ENCODE measurements at regions not wholly inside any gene's neighbourhood (a gene's known extent, or its start where the extent isn't known, plus 50 kb on each side); places are given as distances from the start of the nearest gene placed in this dataset.

DNA sequence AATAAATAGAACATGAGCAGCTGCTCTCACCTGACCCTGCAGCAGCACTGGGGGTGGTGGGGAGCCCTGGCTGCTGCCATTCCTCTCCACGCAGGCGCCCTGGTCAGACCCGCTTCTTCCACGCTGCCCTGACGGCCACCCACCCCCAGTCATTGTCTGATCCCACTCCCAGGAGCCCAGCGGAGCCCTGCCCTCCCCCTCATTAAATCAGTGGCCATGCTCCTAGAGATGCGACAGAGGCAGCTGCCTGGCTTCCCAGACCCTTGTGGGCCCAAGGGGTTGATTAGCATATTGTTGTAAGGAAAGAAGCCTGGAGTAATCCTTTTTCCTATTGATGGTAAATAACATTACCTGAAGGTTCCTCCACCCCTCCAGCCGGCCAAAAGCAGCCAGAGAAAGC is 301.5 kb downstream of the RRAGC start:
- Histone ChIP-seq H2BK120ac (ENCODE audit: low read depth, low read length, poor library complexity, severe bottlenecking) (no peak overlapping the region), H3K14ac (ENCODE audit: insufficient read depth, low read length) (no peak overlapping the region), H3K9ac (ENCODE audit: extremely low read depth, insufficient read length, low read length) (no peak overlapping the region), H3K9me3 (ENCODE audit: control insufficient read depth, low read depth, low read length) (no peaks in the 10 kb centered on the region), H2BK20ac (ENCODE audit: low read depth, low read length, poor library complexity, severe bottlenecking) (no peak overlapping the region), H2AFZ (ENCODE audit: low read length) (no peak overlapping the region), H3T11ph (ENCODE audit: low read length) (no peak overlapping the region), H3K23ac (ENCODE audit: insufficient read length, low read depth, low read length) (no peak overlapping the region), H3K27me3 (ENCODE audit: insufficient read depth, low read length) (no peaks in the 10 kb centered on the region), H4K91ac (ENCODE audit: insufficient read length, low read depth, low read length) (no peak overlapping the region), H3K79me1 (ENCODE audit: insufficient read depth, low read depth, low read length, poor library complexity, severe bottlenecking) (no peaks in the 10 kb centered on the region), H3K18ac (ENCODE audit: insufficient read length, low read depth, low read length) (peak overlapping the region; percentile 29), H3K4me2 (ENCODE audit: insufficient read depth, insufficient read length, low read length) (peak overlapping the region; percentile 11), H3K56ac (ENCODE audit: insufficient read length, low read depth, low read length) (no peak overlapping the region), H3K4ac (ENCODE audit: low read depth, low read length) (no peak overlapping the region), H3K4me1 (ENCODE audit: insufficient read depth, low read length) (peaks cover 4% of the 10 kb centered on the region; the same call in 1 of the 2 replicates), H2BK5ac (ENCODE audit: insufficient read length, low read length) (no peak overlapping the region), H4K5ac (ENCODE audit: insufficient read length, low read depth, low read length) (no peak overlapping the region), H4K8ac (replicated peaks; ENCODE audit: insufficient read length, low read depth, low read length) (no peak overlapping the region), H2BK15ac (ENCODE audit: low read depth, low read length) (no peak overlapping the region), H2AK5ac (ENCODE audit: insufficient read length, low read length) (no peak overlapping the region), H3K27ac (ENCODE audit: insufficient read length, low read depth, low read length) (no peak overlapping the region), H3K23me2 (ENCODE audit: insufficient read length, low read depth, low read length, poor library complexity, severe bottlenecking) (peaks cover 2% of the 10 kb centered on the region), H4K20me1 (ENCODE audit: control insufficient read depth, insufficient read depth, insufficient read length) (no peaks in the 10 kb centered on the region), H2BK12ac (ENCODE audit: insufficient read length, low read depth, low read length) (no peak overlapping the region), H3K79me2 (ENCODE audit: insufficient read depth, low read length) (no peaks in the 10 kb centered on the region)
- H3K36me3 Mint-ChIP-seq (ENCODE audit: insufficient read depth in 1 of 3, low read depth in 3 of 3) = no peaks in the 10 kb centered on the region
- no CpG with 5 or more reads among the region's 8 CpGs for WGBS (ENCODE audit: extremely low coverage, insufficient read length, low lambda C conversion rate)
- H3K4me3 Mint-ChIP-seq = peak overlapping the region in 1 of 2 experiments; percentile 66; a peak in 2 of 5 replicates
- H3K9me3 Mint-ChIP-seq = no peaks in the 10 kb centered on the region
- TF ChIP-seq, protein P1, sequence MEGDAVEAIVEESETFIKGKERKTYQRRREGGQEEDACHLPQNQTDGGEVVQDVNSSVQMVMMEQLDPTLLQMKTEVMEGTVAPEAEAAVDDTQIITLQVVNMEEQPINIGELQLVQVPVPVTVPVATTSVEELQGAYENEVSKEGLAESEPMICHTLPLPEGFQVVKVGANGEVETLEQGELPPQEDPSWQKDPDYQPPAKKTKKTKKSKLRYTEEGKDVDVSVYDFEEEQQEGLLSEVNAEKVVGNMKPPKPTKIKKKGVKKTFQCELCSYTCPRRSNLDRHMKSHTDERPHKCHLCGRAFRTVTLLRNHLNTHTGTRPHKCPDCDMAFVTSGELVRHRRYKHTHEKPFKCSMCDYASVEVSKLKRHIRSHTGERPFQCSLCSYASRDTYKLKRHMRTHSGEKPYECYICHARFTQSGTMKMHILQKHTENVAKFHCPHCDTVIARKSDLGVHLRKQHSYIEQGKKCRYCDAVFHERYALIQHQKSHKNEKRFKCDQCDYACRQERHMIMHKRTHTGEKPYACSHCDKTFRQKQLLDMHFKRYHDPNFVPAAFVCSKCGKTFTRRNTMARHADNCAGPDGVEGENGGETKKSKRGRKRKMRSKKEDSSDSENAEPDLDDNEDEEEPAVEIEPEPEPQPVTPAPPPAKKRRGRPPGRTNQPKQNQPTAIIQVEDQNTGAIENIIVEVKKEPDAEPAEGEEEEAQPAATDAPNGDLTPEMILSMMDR (conservative IDR thresholded peaks at IDR 0.05) = no peak
- H3K27ac Mint-ChIP-seq = peak overlapping the region in 2 of 3 experiments; percentile 26 to 53; a peak in 4 of 7 replicates
- peak; percentile 47 for DNase-seq
- H3K27me3 Mint-ChIP-seq (ENCODE audit: low read depth) = peaks cover 7% of the 10 kb centered on the region
- peaks cover 32 to 47% of the 10 kb centered on the region in 2 experiments for H3K4me1 Mint-ChIP-seq

Measured in H9 (cell line).